ENCODE measurements at regions not wholly inside any gene's neighbourhood (a gene's known extent, or its start where the extent isn't known, plus 50 kb on each side); places are given as distances from the start of the nearest gene placed in this dataset.

DNA sequence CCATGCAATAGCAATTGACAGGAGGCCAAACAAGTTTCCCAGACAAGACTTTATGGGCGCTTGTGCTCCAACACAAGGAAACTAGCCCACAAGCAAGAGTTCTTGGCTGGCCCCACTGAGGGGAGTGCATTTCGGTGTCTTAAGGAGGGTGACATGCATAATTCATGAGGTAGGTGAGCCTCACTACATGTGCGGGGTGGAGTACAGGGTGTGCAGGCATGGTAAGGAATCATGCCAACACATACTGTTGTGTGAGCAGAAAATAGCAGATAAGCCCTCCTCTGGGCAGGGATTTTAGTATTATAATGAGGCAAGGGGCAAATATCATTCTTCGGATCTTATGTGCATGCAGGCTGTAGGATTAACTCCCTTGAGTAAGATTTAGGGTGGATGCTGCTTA lies 78.7 kb upstream of the SLC1A4 start:
- no peaks in the 10 kb centered on the region for H3K4me1 ChIP-seq (ENCODE audit: insufficient read depth)
- no peak overlapping the region for H3K27ac ChIP-seq
- no peaks in the 10 kb centered on the region for H3K27me3 ChIP-seq
- no peak overlapping the region for H3K4me3 ChIP-seq
- no peaks in the 10 kb centered on the region for H3K36me3 ChIP-seq
- TF ChIP-seq CTCF (IDR thresholded peaks at IDR 0.05) (no peak), EP300 (IDR thresholded peaks at IDR 0.05) (no peak), POLR2A (IDR thresholded peaks at IDR 0.05) (no peak)
- 89 to 90% (median 90%) methylated on average over 4 of the region's 4 CpGs for WGBS, 3 donors
- no peaks in the 10 kb centered on the region for H3K9me3 ChIP-seq
- intact Hi-C loops (cut with DNase I), result loop anchor here in 2 of 4 donors (10.0 kb wide), 2 partner anchors 264 to 664 kb away; no protein-coding TSS in a partner anchor
- DNase-seq, result no peak

DNA sequence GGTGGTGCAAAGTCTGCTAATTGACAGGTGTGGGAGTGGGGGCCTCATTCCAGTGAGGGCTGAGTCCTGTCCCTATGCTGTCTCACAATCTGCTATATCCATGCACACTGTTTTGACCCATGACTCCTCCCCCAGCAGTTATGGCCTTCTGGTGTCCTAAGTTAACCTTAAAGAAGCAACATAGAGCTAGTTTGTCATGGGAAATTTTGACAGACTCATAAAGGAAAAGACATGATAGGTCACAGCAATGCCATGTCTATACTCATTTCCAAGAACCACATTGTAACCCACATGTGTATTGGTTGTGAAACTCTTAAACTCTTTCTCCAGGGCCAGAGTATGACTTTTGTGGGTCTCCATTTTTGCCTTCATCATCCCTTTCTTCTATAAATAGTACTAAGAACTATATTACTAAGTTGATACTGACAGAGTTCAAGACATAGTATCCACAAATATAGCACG lies 78.2 kb upstream of the SLC1A4 start:
- intact Hi-C loops (cut with DNase I), result loop anchor here in 2 of 4 donors (10.0 kb wide), 2 partner anchors 264 to 664 kb away; no protein-coding TSS in a partner anchor
- no peaks in the 10 kb centered on the region for H3K27me3 ChIP-seq
- no peaks in the 10 kb centered on the region for H3K36me3 ChIP-seq
- no peak overlapping the region for H3K27ac ChIP-seq
- TF ChIP-seq CTCF (IDR thresholded peaks at IDR 0.05) (no peak), EP300 (IDR thresholded peaks at IDR 0.05) (no peak), POLR2A (IDR thresholded peaks at IDR 0.05) (no peak)
- H3K4me1 ChIP-seq (ENCODE audit: insufficient read depth), result no peaks in the 10 kb centered on the region
- no peak for DNase-seq
- WGBS, 3 donors, result 27 to 41% (median 35%) methylated on average over 1 of the region's 1 CpG
- H3K9me3 ChIP-seq, result no peaks in the 10 kb centered on the region
- H3K4me3 ChIP-seq, result no peak overlapping the region

GRCh38 chr2:64913357-64913869 lies 75.8 kb upstream of the SLC1A4 start:
- 77 to 84% (median 78%) methylated on average over 5 of the region's 5 CpGs for WGBS, 3 donors
- intact Hi-C loops (cut with DNase I), result loop anchor here in 2 of 4 donors (10.0 kb wide), 2 partner anchors 261 to 661 kb away; no protein-coding TSS in a partner anchor
- no peak for TF ChIP-seq POLR2A (IDR thresholded peaks at IDR 0.05)
- no peak for TF ChIP-seq EP300 (IDR thresholded peaks at IDR 0.05)
- no peak for TF ChIP-seq CTCF (IDR thresholded peaks at IDR 0.05)

GRCh38 chr2:64914247-64914646 lies 75.0 kb upstream of the SLC1A4 start:
- no peak for DNase-seq
- Histone ChIP-seq H3K36me3 (no peaks in the 10 kb centered on the region), H3K27ac (no peak overlapping the region), H3K27me3 (no peaks in the 10 kb centered on the region), H3K9me3 (no peaks in the 10 kb centered on the region), H3K4me1 (ENCODE audit: insufficient read depth) (no peaks in the 10 kb centered on the region), H3K4me3 (no peak overlapping the region)
- WGBS, 3 donors, result 77 to 87% (median 85%) methylated on average over 9 of the region's 9 CpGs
- TF ChIP-seq EP300 (IDR thresholded peaks at IDR 0.05), result no peak
- no peak for TF ChIP-seq POLR2A (IDR thresholded peaks at IDR 0.05)
- TF ChIP-seq CTCF (IDR thresholded peaks at IDR 0.05), result no peak
- intact Hi-C loops (cut with DNase I), result loop anchor here in 2 of 4 donors (10.0 kb wide), 2 partner anchors 261 to 661 kb away; no protein-coding TSS in a partner anchor

More at GRCh38 chr2:64913357-64913869, 75.8 kb upstream of the SLC1A4 start:
- no peak for DNase-seq
- Histone ChIP-seq H3K27ac (no peak overlapping the region), H3K27me3 (no peaks in the 10 kb centered on the region), H3K9me3 (no peaks in the 10 kb centered on the region), H3K4me1 (ENCODE audit: insufficient read depth) (no peaks in the 10 kb centered on the region), H3K4me3 (no peak overlapping the region), H3K36me3 (no peaks in the 10 kb centered on the region)
